ENCODE measurements at regions not wholly inside any gene's neighbourhood (a gene's known extent, or its start where the extent isn't known, plus 50 kb on each side); places are given as distances from the start of the nearest gene placed in this dataset.

DNA sequence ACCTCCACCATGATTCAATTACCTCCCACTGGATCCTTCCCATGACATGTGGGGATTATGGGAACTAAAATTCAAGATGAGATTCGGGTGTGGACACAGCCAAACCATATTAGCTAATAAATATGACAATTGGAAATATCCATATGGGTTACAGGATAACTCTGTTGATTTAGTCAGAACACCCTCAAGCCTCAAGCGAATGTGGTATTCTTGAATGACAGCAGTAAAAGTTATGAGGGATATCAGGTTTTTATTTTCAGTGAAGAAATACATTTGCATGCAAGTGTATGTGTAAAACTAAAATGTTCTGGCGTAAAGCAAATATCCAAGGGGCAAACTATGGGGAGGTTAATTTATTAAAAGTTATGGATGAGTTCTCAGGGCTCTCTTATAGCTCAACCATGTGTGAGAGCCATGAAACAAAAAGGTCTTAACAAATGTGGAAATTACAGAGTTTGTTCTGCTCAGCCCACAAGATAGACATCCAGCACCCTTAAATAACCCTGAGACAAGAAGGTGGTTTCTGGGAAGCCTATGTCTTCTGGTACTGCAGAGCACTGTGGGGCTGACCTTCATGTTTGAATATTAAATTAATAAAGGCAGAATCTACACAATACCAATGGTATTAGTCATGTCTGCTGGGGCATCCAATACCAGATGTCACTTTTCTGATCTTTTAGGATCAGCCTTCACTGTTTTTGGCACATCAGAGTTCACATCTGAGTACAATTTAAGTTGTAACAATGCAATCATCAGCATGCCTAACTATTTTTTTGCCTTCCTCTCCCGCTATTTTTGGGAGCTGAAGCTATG, 370.5 kb upstream of the RSPO3 start:
- TF ChIP-seq, protein P1, sequence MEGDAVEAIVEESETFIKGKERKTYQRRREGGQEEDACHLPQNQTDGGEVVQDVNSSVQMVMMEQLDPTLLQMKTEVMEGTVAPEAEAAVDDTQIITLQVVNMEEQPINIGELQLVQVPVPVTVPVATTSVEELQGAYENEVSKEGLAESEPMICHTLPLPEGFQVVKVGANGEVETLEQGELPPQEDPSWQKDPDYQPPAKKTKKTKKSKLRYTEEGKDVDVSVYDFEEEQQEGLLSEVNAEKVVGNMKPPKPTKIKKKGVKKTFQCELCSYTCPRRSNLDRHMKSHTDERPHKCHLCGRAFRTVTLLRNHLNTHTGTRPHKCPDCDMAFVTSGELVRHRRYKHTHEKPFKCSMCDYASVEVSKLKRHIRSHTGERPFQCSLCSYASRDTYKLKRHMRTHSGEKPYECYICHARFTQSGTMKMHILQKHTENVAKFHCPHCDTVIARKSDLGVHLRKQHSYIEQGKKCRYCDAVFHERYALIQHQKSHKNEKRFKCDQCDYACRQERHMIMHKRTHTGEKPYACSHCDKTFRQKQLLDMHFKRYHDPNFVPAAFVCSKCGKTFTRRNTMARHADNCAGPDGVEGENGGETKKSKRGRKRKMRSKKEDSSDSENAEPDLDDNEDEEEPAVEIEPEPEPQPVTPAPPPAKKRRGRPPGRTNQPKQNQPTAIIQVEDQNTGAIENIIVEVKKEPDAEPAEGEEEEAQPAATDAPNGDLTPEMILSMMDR (conservative IDR thresholded peaks at IDR 0.05; ENCODE audit: low read depth in 2 of 2) = no peak
- TF ChIP-seq EZH2 (IDR thresholded peaks at IDR 0.05; ENCODE audit: low read depth, unreplicated experiment) = no peak
- no peak for TF ChIP-seq ZNF114 (CRISPR knock-in tag; IDR thresholded peaks at IDR 0.05)
- TF ChIP-seq POLR2AphosphoS5 (IDR thresholded peaks at IDR 0.05; ENCODE audit: low read depth) = no peak
- no peak for TF ChIP-seq EZH2phosphoT487 (IDR thresholded peaks at IDR 0.05; ENCODE audit: unreplicated experiment)
- TF ChIP-seq, protein P2, sequence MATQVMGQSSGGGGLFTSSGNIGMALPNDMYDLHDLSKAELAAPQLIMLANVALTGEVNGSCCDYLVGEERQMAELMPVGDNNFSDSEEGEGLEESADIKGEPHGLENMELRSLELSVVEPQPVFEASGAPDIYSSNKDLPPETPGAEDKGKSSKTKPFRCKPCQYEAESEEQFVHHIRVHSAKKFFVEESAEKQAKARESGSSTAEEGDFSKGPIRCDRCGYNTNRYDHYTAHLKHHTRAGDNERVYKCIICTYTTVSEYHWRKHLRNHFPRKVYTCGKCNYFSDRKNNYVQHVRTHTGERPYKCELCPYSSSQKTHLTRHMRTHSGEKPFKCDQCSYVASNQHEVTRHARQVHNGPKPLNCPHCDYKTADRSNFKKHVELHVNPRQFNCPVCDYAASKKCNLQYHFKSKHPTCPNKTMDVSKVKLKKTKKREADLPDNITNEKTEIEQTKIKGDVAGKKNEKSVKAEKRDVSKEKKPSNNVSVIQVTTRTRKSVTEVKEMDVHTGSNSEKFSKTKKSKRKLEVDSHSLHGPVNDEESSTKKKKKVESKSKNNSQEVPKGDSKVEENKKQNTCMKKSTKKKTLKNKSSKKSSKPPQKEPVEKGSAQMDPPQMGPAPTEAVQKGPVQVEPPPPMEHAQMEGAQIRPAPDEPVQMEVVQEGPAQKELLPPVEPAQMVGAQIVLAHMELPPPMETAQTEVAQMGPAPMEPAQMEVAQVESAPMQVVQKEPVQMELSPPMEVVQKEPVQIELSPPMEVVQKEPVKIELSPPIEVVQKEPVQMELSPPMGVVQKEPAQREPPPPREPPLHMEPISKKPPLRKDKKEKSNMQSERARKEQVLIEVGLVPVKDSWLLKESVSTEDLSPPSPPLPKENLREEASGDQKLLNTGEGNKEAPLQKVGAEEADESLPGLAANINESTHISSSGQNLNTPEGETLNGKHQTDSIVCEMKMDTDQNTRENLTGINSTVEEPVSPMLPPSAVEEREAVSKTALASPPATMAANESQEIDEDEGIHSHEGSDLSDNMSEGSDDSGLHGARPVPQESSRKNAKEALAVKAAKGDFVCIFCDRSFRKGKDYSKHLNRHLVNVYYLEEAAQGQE (IDR thresholded peaks at IDR 0.05; ENCODE audit: unreplicated experiment) = no peak
- no peak for TF ChIP-seq NANOG (IDR thresholded peaks at IDR 0.05; ENCODE audit: borderline replicate concordance)
- TF ChIP-seq JUNB (IDR thresholded peaks at IDR 0.05; ENCODE audit: unreplicated experiment) = no peak
- TF ChIP-seq STAT1 (IDR thresholded peaks at IDR 0.05; ENCODE audit: unreplicated experiment) = no peak
- TF ChIP-seq CREB1 (CRISPR knock-in tag; IDR thresholded peaks at IDR 0.05; ENCODE audit: low read depth) = no peak
- TF ChIP-seq, protein P3, sequence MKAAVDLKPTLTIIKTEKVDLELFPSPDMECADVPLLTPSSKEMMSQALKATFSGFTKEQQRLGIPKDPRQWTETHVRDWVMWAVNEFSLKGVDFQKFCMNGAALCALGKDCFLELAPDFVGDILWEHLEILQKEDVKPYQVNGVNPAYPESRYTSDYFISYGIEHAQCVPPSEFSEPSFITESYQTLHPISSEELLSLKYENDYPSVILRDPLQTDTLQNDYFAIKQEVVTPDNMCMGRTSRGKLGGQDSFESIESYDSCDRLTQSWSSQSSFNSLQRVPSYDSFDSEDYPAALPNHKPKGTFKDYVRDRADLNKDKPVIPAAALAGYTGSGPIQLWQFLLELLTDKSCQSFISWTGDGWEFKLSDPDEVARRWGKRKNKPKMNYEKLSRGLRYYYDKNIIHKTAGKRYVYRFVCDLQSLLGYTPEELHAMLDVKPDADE (IDR thresholded peaks at IDR 0.05) = no peak
